ENCODE measurements at regions not wholly inside any gene's neighbourhood (a gene's known extent, or its start where the extent isn't known, plus 50 kb on each side); places are given as distances from the start of the nearest gene placed in this dataset.
"Not testable (repeated sequence)": the region's sequence is repeated elsewhere in the genome, so short reads cannot be mapped to it uniquely, and the experiment has no call there.

GRCh38 chr15:20003471-20003870 lies 538.1 kb downstream of the GOLGA6L6 start:
- not testable (repeated sequence) for DNase-seq (ENCODE audit: low read depth in 2 of 2)

GRCh38 chr15:20002560-20002959 lies 539.0 kb downstream of the GOLGA6L6 start:
- not testable (repeated sequence) for DNase-seq (ENCODE audit: low read depth in 2 of 2)

GRCh38 chr15:19996574-19997194 lies 544.9 kb downstream of the GOLGA6L6 start:
- DNase-seq (ENCODE audit: low read depth in 2 of 2) = not testable (repeated sequence)

GRCh38 chr15:19995296-19995695 lies 546.3 kb downstream of the GOLGA6L6 start:
- not testable (repeated sequence) for DNase-seq (ENCODE audit: low read depth in 2 of 2)

GRCh38 chr15:19992428-19992827 lies 549.2 kb downstream of the GOLGA6L6 start:
- no peak for DNase-seq (ENCODE audit: low read depth in 2 of 2)

- DNase-seq (ENCODE audit: low read depth in 2 of 2) = no peak
These were observed 553.4 kb downstream of the GOLGA6L6 start for GRCh38 chr15:19988094-19988660.

- no peak for DNase-seq (ENCODE audit: low read depth in 2 of 2)
These were observed 554.1 kb downstream of the GOLGA6L6 start for GRCh38 chr15:19987389-19988048.

GRCh38 chr15:19984101-19984500 lies 557.5 kb downstream of the GOLGA6L6 start:
- DNase-seq (ENCODE audit: low read depth in 2 of 2) = no peak

GRCh38 chr15:19974998-19975397 lies 566.6 kb downstream of the GOLGA6L6 start:
- no peak for DNase-seq (ENCODE audit: low read depth in 2 of 2)

GRCh38 chr15:19973718-19974117 lies 567.9 kb downstream of the GOLGA6L6 start:
- no peak for DNase-seq (ENCODE audit: low read depth in 2 of 2)

- DNase-seq (ENCODE audit: low read depth in 2 of 2) = not testable (repeated sequence)
These were observed 569.0 kb downstream of the GOLGA6L6 start for GRCh38 chr15:19972582-19972981.

- not testable (repeated sequence) for DNase-seq (ENCODE audit: low read depth in 2 of 2)
These were observed 576.0 kb downstream of the GOLGA6L6 start for GRCh38 chr15:19965574-19965973.

- not testable (repeated sequence) for DNase-seq (ENCODE audit: low read depth in 2 of 2)
These were observed 577.1 kb downstream of the GOLGA6L6 start for GRCh38 chr15:19964480-19964879.

GRCh38 chr15:19956124-19956796 lies 585.3 kb downstream of the GOLGA6L6 start:
- DNase-seq (ENCODE audit: low read depth in 2 of 2) = no peak

- no peak for DNase-seq (ENCODE audit: low read depth in 2 of 2)
These were observed 597.2 kb downstream of the GOLGA6L6 start for GRCh38 chr15:19944261-19944888.

- no peak for DNase-seq (ENCODE audit: low read depth in 2 of 2)
These were observed 598.1 kb downstream of the GOLGA6L6 start for GRCh38 chr15:19943515-19943914.

- DNase-seq (ENCODE audit: low read depth in 2 of 2) = not testable (repeated sequence)
These were observed 638.3 kb downstream of the GOLGA6L6 start for GRCh38 chr15:19903281-19903680.

- not testable (repeated sequence) for DNase-seq (ENCODE audit: low read depth in 2 of 2)
These were observed 639.2 kb downstream of the GOLGA6L6 start for GRCh38 chr15:19902388-19902787.

- DNase-seq (ENCODE audit: low read depth in 2 of 2) = not testable (repeated sequence)
These were observed 640.2 kb downstream of the GOLGA6L6 start for GRCh38 chr15:19901414-19901813.

GRCh38 chr15:19899021-19899824 lies 642.4 kb downstream of the GOLGA6L6 start:
- no peak for DNase-seq (ENCODE audit: low read depth in 2 of 2)

- DNase-seq (ENCODE audit: low read depth in 2 of 2) = not testable (repeated sequence)
These were observed 652.8 kb downstream of the GOLGA6L6 start for GRCh38 chr15:19888811-19889210.

All from stimulated activated CD4-positive, alpha-beta T cell treated with anti-CD3 and anti-CD28 coated beads, Interleukin-12 subunit alpha, Interleukin-12 subunit beta, amount 100 ng/mL, for 24 hours (primary cell).